HG03045 (cell line): ENCODE measurements at regions not wholly inside any gene's neighbourhood (a gene's known extent, or its start where the extent isn't known, plus 50 kb on each side); places are given as distances from the start of the nearest gene placed in this dataset.
"Not testable (repeated sequence)": the region's sequence is repeated elsewhere in the genome, so short reads cannot be mapped to it uniquely, and the experiment has no call there.

Experiments
- ATAC-seq: cut with Tn5 transposase; IDR thresholded peaks from one replicate; pipeline ENCODE4 v1.9.1; 2021; ENCODE audit warnings: mild to moderate bottlenecking, moderate library complexity; ENCODE audit not compliant: unreplicated experiment

DNA sequence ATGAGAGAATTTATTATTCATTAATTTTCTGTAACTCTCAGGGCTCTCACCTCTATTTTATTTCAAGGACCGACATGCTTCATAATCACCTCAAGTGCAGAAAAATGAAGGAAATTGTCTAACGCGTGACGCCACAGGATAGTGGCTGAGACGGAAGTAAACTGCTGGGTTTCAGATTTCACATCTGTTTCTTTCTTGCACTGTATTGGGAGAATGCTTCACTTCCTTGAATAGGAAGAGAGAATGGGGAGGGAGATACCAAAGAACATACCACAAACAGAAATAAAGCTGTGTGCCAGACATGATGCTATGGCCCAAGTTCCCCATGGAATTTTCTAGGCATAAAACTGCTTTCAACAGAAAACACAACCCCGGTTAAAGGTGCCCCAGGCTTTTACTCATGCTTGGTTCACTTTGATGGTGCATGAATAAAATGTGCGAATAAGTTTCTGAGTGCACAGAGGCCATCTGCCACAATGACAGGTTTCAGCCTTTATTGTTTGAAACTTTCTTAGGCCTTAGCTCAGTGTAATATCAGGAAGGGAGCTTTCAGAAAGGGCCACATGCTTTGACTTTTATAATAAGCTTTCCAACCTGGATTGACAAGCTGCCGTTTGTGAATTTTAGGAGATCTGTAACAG, 1116.4 kb downstream of the SOCS6 start:
- no peak for ATAC-seq

- no peak for ATAC-seq
These were observed 1114.7 kb downstream of the SOCS6 start for GRCh38 chr18:71403501-71403900.

GRCh38 chr18:71398531-71398930, 1109.7 kb downstream of the SOCS6 start:
- ATAC-seq = no peak

GRCh38 chr18:71388148-71388547, 1099.3 kb downstream of the SOCS6 start:
- no peak for ATAC-seq

DNA sequence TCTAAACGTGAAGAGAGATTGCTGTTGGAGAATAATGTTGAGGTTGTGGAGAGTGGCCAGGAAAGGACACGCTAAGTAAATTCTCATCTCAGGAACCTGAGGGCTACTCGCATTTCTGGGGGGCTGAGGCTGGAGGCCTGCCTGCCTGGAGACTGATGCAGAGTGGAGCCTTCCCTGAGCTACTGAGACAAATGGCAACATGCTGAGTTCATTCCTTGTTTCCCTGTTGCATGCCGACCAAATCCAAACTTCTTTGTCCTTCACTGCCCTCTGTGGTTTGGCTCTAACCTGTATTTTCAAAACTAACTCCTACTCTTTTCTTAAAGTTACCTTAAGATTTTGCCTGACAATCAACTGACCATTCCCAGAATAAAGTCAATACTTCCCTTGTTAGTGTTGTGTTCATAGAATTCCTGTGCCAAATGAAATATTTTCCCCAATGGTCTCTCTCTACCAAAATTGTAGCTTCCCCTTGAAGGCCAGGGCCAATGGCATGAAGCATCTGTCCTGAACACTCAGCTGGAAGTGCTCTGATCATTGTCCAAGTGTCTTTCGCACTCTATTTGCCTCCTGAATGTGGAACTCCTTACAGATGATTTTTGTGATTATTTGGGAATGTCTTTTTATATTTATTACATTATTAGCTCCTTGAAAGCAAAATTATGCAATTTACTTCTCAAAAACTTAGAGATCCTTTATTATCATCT, 1085.6 kb downstream of the SOCS6 start:
- ATAC-seq = no peak

- no peak for ATAC-seq
These were observed 1083.2 kb downstream of the SOCS6 start for GRCh38 chr18:71371951-71372605.

DNA sequence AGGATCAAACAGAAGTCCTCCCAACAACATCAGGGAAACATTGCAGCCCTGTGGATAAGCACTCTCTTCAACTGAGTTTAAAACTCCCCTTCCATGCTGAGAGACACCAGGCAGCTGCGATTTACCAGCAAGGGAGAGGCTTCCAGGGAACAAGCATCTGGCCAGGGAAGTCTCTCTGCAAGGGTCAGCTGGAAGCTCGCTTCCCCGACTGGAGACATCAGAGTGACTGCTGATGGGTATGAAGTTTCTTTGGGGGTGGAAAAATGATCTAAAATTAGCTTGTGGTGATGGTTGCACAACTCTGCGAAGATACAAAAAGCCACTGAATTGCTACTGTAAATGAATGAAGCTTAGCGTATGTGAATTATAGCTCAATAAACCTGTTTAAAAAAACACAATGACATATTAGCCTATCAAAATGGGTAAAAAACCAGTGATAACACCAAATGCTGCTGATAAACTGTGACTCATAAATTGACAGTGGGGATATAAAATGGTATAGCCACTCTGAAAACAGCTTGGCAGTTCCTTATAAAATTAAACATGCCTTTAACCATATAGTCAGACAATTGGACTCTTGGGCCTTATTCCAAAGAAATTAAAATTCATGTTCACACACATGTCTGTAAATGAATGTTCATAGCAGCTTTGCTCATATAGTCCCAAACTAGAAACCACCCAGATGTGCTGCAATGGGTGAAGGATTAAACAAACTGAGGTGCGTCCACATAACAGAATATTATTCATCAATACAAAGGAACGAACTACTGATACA, 1082.0 kb downstream of the SOCS6 start:
- ATAC-seq = no peak

- ATAC-seq = no peak
These were observed 1081.2 kb downstream of the SOCS6 start for GRCh38 chr18:71370095-71370494.

DNA sequence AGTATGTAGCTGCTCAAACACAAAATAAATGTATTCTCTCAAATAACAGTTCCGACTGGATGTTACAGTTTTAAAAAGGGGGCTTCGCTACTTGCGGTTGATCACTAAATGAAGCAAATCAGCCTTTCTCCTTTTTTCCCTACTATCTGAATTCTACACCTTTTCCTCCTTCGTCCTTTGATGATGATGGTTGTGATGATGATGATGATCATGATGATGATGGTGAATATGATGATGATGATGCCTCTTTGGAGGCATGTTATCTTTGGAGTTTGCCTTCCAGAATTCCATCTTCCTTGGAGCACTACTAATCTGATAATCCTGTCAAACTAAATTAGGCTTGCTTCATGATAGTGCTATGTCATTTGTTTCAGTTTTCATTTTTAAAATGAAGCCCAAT, 1073.3 kb downstream of the SOCS6 start:
- ATAC-seq = no peak

GRCh38 chr18:71355599-71355998, 1066.8 kb downstream of the SOCS6 start:
- ATAC-seq = not testable (repeated sequence)

DNA sequence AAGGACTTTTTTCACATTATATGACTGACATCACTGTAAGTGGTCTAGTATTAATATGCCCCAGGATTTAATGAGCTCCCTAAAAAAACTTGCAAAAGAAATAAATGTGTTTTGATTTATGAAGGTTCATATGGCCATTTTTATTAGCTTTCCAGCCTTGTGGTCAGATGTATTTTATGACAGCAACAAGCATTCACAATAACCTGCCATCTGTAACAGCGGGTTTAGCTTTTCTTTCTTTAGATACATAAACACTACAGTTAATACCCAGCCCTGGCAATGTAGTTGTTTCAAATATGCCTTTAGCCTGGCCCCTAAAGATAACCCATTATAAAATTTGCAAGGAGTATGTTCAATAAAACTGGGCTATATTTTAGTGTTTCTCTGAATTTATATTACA, 1063.8 kb downstream of the SOCS6 start:
- no peak for ATAC-seq

DNA sequence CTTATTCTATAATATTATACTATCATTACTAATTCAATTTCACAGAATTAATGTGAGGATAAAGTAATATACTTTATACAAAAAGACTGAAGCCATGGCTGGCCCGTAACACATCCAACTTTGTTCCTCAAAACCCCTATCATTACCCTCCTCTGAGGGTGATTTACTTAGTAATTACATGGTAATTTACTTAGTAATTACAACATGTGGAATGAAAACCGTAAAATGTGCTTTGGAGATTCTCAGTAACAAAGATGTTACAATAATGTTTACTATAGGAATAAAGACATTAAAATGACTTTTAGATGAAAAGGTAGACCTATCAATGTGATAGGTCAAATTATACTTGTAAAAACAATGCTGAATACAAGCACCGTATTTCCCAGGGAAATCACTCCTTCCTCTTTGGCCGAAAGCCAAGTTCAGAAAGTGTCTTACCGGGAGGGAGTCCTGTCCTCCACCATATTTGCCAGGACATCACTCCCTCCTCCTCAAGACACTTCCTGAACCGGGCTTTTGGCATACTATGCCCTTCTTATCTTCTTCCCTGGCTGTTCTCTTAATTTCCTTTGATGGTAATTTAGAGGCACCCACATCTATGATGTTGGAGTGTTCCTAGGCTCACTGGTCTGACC, 1047.8 kb downstream of the SOCS6 start:
- ATAC-seq = no peak

DNA sequence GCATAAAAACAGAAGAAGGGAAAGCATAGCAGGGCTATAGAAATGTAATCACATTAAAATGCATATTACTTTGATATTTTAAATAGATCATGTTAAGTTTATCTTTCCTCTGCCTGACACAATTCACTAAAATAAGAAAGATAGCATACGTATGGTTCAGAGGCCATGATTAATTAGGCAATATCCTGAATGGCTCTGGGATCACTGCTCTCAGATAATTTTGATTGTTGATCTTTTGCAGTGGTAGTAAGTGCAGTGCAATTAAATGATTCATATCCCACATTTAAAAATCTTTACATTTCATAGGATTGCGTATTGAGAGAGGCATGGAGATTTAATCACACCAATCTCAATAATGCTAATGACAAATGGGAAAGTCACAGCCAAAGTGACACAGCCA, 1040.7 kb downstream of the SOCS6 start:
- ATAC-seq = no peak

- no peak for ATAC-seq
These were observed 1040.3 kb downstream of the SOCS6 start for GRCh38 chr18:71329114-71329513.

GRCh38 chr18:71327850-71328249, 1039.0 kb downstream of the SOCS6 start:
- ATAC-seq = no peak

DNA sequence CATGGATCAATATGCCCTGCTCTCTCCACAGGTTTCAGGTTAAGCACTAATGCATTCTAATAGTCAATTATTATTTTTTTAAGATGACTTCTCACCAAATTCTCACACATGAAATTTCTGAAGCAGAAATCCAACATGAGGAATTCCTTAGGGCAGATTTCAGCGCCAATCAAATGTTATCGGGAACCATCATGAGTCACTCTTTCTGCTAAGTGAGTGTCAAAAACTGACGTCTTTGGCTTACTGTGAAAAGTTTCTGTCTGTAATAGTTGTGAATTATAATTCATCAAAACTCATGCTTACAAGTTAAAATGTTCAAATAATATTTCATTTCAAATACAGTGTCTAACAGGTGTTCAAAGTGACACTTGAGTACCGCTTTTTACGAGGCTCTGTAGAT, 1038.6 kb downstream of the SOCS6 start:
- no peak for ATAC-seq

GRCh38 chr18:71326826-71327225, 1038.0 kb downstream of the SOCS6 start:
- ATAC-seq = no peak

GRCh38 chr18:71324356-71324755, 1035.5 kb downstream of the SOCS6 start:
- no peak for ATAC-seq

DNA sequence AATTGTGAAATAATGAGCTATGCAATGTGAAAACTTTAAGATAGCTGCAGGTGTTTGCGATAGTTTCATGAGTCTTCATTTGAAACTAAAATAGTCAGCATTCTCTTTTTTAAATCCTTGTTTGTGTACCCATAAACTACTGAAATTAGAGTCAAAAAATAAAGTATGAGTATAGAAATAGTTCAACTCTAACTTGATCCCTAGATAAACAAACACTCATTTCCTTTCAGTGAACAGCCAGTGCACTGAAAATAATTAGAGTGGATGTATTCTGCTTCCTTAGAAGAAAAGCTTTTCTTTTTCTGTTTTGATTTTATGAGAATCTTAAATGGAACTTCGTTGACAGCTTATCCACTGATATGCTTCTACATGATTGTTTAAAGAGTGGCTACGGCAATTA, 1033.4 kb downstream of the SOCS6 start:
- ATAC-seq = no peak

DNA sequence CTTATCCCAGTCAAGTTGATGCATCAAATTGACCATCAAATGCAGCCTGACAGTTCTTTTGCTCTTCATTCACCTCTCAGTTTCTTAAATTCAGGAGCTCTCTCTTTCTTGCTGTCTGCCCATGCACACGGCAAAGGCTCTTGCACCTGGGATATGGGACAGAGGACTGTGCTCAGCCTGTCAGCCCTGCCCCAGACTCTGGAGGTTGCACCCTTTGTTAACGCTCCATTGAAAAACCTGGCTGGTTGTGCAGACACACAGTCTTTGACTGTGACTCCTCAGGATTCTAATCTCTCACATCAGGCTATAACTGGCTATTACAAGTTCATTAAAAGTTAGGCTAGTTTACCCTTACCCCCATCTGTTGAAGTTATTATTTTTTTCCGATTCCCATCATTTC, 1032.5 kb downstream of the SOCS6 start:
- ATAC-seq = no peak

DNA sequence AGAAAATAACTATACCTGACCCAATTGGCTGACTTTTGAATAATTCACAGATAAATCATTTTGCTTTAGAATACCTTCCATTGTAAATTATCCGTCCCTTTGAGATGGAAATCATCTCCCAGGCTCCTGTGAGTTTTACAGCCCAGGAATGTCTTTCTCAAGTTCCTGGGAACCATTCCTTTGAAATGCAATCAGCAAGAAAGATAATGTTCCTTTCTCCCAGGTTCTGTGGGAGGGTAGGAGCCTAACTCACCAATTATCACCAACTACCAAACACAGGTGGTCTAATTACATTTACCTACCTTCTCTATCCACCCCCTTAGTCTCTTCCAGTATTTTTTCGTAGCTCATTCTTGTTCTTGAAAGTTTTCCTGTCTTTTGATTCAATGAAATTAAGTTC, 1016.0 kb downstream of the SOCS6 start:
- ATAC-seq = no peak
